Large intestine (tissue), 3 donors: ENCODE measurements at regions not wholly inside any gene's neighbourhood (a gene's known extent, or its start where the extent isn't known, plus 50 kb on each side); places are given as distances from the start of the nearest gene placed in this dataset.
A peak's percentile ranks its signal among the peaks of the same experiment; 100 is the strongest.

Source experiments
- DNase-seq, 2 donors: peaks; one replicate each; pipeline versions ENCODE4 v3.0.0 to v3.0.0-alpha.2; 2013
- H3K27ac ChIP-seq: one replicate; pipeline ENCODE4 v1.5.1; 2013; ENCODE audit warnings: low read length
- H3K27me3 ChIP-seq: 2 replicates; pipeline ENCODE4 v1.6.1; 2013; ENCODE audit warnings: low read length; ENCODE audit not compliant: control insufficient read depth, insufficient read depth
- H3K36me3 ChIP-seq: 2 replicates; pipeline ENCODE4 v1.6.1; 2013; ENCODE audit warnings: low read length; ENCODE audit not compliant: control insufficient read depth, insufficient read depth
- H3K4me1 ChIP-seq: one replicate; pipeline ENCODE4 v1.6.1; 2013; ENCODE audit warnings: low read length; ENCODE audit not compliant: control insufficient read depth, insufficient read depth
- H3K4me3 ChIP-seq: one replicate; pipeline ENCODE4 v1.5.1; 2013; ENCODE audit warnings: low read length
- H3K9me3 ChIP-seq: one replicate; pipeline ENCODE4 v1.6.1; 2013; ENCODE audit warnings: mild to moderate bottlenecking, low read depth, low read length, moderate library complexity; ENCODE audit not compliant: control insufficient read depth
- WGBS: methylation state at CpG from one replicate; pipeline ENCODE4 v1.1.5; 2013; ENCODE audit warnings: low lambda C conversion rate; ENCODE audit not compliant: insufficient coverage; 5-methylcytosine and 5-hydroxymethylcytosine counted together

- H3K4me1 ChIP-seq, result peaks cover 3% of the 10 kb centered on the region
- WGBS, result no CpG with 5 or more reads among the region's 1 CpG
- no peaks in the 10 kb centered on the region for H3K9me3 ChIP-seq
- no peaks in the 10 kb centered on the region for H3K27me3 ChIP-seq
- no peak overlapping the region for H3K27ac ChIP-seq
- DNase-seq, result no peak
- no peaks in the 10 kb centered on the region for H3K36me3 ChIP-seq
- H3K4me3 ChIP-seq, result no peak overlapping the region
Measured at GRCh38 chr1:23625929-23626535, 65.6 kb upstream of the RPL11 start.

GRCh38 chr1:23625459-23625858 is 66.1 kb upstream of the RPL11 start:
- no peaks in the 10 kb centered on the region for H3K9me3 ChIP-seq
- no peak for DNase-seq
- H3K36me3 ChIP-seq, result no peaks in the 10 kb centered on the region
- no CpG with 5 or more reads among the region's 4 CpGs for WGBS
- H3K4me1 ChIP-seq, result peaks cover 6% of the 10 kb centered on the region
- no peaks in the 10 kb centered on the region for H3K27me3 ChIP-seq
- H3K27ac ChIP-seq, result no peak overlapping the region
- H3K4me3 ChIP-seq, result no peak overlapping the region

DNA sequence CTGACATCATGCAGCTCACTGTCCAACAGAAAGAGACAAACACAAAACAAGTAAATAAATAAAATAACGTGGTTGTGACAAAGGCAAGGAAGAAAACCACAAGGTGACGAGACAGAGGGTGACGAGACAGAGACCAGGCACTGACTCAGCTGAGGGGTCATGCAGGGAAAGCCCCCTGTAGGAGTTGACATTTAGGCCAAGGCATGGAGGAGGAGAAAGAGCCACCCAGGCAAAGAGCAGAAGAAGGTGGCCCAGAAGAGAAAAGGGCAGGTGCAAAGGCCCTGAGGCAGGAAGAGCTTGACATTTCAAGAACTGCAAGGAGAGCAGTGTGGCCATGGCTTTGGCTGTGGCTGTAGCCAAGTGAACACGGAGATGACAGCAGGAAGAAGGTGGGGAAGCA is 65.1 kb upstream of the ID3 start:
- H3K36me3 ChIP-seq, result no peaks in the 10 kb centered on the region
- H3K4me1 ChIP-seq, result peaks cover 15% of the 10 kb centered on the region
- peaks cover 3% of the 10 kb centered on the region for H3K27me3 ChIP-seq
- H3K4me3 ChIP-seq, result no peak overlapping the region
- WGBS, result 33% methylated on average over 1 of the region's 4 CpGs
- H3K27ac ChIP-seq, result no peak overlapping the region
- no peak for DNase-seq
- no peaks in the 10 kb centered on the region for H3K9me3 ChIP-seq

DNA sequence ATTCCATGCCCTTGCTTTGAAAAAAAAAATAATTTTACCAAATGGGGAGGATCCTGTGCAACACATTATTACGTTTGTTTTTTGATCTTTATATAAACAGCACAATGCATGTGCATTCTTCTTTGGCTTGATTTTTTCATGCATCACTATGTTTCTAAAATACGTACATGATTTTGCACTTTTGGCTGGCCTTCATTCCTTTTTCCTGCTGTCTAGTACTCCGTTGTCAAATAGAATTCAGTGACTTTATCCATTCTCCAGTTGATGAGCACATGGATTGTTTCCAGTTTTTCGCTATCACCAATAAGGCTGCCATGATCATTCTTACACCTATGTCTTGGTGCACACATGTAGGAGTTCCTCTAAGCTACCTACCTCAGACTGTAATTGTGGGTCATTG is 63.0 kb upstream of the ID3 start:
- WGBS, result 100% methylated on average over 1 of the region's 4 CpGs
- no peaks in the 10 kb centered on the region for H3K9me3 ChIP-seq
- H3K4me3 ChIP-seq, result no peak overlapping the region
- H3K27me3 ChIP-seq, result peaks cover 10% of the 10 kb centered on the region
- no peaks in the 10 kb centered on the region for H3K36me3 ChIP-seq
- H3K27ac ChIP-seq, result no peak overlapping the region
- DNase-seq, result no peak
- H3K4me1 ChIP-seq, result peaks cover 15% of the 10 kb centered on the region

DNA sequence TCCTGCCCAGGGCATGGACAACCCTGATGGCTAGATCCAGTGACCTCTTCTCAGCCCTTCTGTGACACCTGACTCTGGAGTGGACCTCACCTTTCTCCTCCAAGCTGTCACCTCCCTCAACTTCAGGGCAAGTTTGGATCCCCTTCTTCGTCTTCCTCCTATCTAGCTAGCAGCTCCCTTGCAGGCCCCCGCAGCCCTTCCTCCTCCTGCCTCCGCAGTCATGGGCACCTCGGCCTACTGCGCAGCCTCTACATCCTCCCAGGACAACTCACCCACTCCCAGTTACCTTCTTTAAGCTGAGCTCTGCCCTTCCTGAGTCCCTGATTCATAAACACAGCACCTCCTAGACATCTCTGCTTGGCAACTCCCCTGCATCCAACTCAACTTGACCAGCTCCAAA is 61.3 kb upstream of the ID3 start:
- H3K27ac ChIP-seq, result no peak overlapping the region
- no peaks in the 10 kb centered on the region for H3K9me3 ChIP-seq
- no peak for DNase-seq
- H3K36me3 ChIP-seq, result no peaks in the 10 kb centered on the region
- H3K4me1 ChIP-seq, result peaks cover 12% of the 10 kb centered on the region
- WGBS, result no CpG with 5 or more reads among the region's 5 CpGs
- H3K4me3 ChIP-seq, result no peak overlapping the region
- peaks cover 10% of the 10 kb centered on the region for H3K27me3 ChIP-seq

GRCh38 chr1:23619299-23620188 is 60.2 kb upstream of the ID3 start:
- Histone ChIP-seq H3K27ac (peak overlapping the region; percentile 66), H3K9me3 (no peaks in the 10 kb centered on the region), H3K4me3 (peak overlapping the region; percentile 27), H3K27me3 (peaks cover 10% of the 10 kb centered on the region), H3K36me3 (no peaks in the 10 kb centered on the region), H3K4me1 (peaks cover 12% of the 10 kb centered on the region)
- peak; percentile 80 to 94 for DNase-seq
- 80% methylated on average over 1 of the region's 58 CpGs for WGBS

DNA sequence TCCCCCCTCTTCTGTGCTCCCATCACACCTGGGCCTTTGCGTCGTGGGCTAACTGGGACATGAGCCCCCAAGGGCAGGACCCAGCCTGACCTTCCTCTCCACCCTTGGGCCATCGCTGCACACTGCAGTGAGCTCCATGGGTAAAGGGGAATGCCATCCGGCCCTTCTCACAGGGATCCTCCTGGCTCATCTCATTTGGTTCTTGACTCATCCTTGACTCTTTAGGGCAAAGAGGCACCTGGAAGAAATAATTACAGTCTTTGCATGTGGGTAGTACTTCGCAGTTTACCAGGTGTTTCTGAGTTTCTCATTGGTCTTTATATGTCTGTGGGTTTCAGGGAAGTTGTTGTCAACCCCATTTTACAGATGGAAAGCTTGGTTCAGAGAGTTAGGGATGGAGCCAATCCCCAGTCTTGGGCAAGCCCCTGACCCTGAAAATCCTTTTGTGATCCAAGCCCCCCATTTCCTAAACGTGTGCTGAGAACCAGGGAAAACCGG is 59.3 kb upstream of the ID3 start:
- Histone ChIP-seq H3K27ac (no peak overlapping the region), H3K9me3 (no peaks in the 10 kb centered on the region), H3K4me1 (peaks cover 12% of the 10 kb centered on the region), H3K4me3 (no peak overlapping the region), H3K27me3 (peaks cover 10% of the 10 kb centered on the region), H3K36me3 (no peaks in the 10 kb centered on the region)
- DNase-seq, result no peak
- 80% methylated on average over 1 of the region's 7 CpGs for WGBS

- Histone ChIP-seq H3K27me3 (peaks cover 10% of the 10 kb centered on the region), H3K9me3 (no peaks in the 10 kb centered on the region), H3K27ac (no peak overlapping the region), H3K4me1 (peaks cover 12% of the 10 kb centered on the region), H3K4me3 (no peak overlapping the region), H3K36me3 (no peaks in the 10 kb centered on the region)
- DNase-seq, result peak in 1 of 2 donors; percentile 36
- 35% methylated on average over 4 of the region's 8 CpGs for WGBS
Measured at GRCh38 chr1:23617084-23617521, 57.8 kb upstream of the ID3 start.

- Histone ChIP-seq H3K4me3 (no peak overlapping the region), H3K36me3 (no peaks in the 10 kb centered on the region), H3K4me1 (peaks cover 12% of the 10 kb centered on the region), H3K27ac (no peak overlapping the region), H3K9me3 (no peaks in the 10 kb centered on the region), H3K27me3 (peaks cover 10% of the 10 kb centered on the region)
- no CpG with 5 or more reads among the region's 5 CpGs for WGBS
- no peak for DNase-seq
Measured at GRCh38 chr1:23616292-23616824, 57.1 kb upstream of the ID3 start.

- no CpG with 5 or more reads among the region's 3 CpGs for WGBS
- Histone ChIP-seq H3K27ac (no peak overlapping the region), H3K27me3 (peaks cover 10% of the 10 kb centered on the region), H3K36me3 (no peaks in the 10 kb centered on the region), H3K4me1 (peaks cover 12% of the 10 kb centered on the region), H3K9me3 (no peaks in the 10 kb centered on the region), H3K4me3 (no peak overlapping the region)
- DNase-seq, result no peak
Measured at GRCh38 chr1:23615852-23616251, 56.6 kb upstream of the ID3 start.
